ENCODE measurements at regions not wholly inside any gene's neighbourhood (a gene's known extent, or its start where the extent isn't known, plus 50 kb on each side); places are given as distances from the start of the nearest gene placed in this dataset.
A peak's percentile ranks its signal among the peaks of the same experiment; 100 is the strongest.

GRCh38 chr14:51516706-51517395, 134.9 kb upstream of the FRMD6 start:
- DNase-seq = no peak

- no peak for DNase-seq
These were observed 133.4 kb upstream of the FRMD6 start for GRCh38 chr14:51518280-51518679.

DNA sequence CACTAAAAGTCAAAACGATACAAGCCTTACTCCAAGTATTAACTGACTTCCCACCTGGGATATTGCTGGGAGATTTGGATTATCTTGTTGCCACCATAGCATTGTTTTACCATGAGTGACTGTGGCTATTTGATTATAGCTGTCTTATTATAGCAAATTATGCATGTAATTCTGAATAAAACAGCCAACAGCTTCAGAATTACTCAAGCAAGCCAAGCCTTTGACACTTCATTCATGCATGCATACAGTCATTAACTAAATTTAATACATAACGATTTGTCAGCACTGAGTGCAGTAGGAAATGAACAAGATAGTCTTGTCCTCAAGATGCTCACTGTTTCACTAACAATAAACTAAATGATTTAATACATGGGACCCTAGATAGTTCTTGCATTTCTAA, 133.0 kb upstream of the FRMD6 start:
- no peak for DNase-seq

DNA sequence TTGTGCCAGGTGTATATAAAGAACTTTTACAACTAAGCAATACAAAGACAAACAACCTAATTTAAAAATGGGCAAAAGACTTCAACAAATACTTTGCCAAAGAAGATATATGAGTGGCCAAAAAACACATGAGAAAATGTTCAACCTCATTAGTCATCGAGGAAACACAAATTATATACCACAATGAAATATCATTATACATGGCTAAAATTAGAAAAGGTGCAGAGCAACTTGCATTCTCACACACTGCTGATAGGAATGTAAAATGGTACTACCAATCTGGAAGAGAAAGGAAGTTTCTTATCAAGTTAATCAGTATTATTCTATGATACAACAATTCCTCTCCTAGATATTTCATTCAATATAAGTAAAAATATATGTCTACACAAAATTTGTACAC, 131.6 kb upstream of the FRMD6 start:
- no peak for DNase-seq

DNA sequence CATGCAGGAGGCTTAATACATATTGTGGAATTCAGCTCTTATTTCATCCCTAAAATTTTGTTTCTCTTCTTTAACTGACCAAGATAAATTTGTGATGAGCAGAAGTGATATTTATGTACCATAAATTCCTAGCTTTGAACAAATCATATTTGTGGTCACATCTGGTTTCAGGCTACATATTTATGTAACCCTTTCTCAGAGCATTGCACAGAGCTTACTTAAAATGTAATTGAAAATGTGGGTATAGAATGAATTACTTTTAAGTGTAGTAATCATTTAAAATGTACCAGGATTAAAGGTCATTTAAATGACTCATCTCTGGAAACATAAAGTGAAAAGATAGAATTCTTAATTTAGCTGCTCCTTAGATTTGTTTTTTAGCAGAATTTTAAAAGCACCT, 129.9 kb upstream of the FRMD6 start:
- DNase-seq = no peak

GRCh38 chr14:51523243-51523642, 128.5 kb upstream of the FRMD6 start:
- no peak for DNase-seq

DNA sequence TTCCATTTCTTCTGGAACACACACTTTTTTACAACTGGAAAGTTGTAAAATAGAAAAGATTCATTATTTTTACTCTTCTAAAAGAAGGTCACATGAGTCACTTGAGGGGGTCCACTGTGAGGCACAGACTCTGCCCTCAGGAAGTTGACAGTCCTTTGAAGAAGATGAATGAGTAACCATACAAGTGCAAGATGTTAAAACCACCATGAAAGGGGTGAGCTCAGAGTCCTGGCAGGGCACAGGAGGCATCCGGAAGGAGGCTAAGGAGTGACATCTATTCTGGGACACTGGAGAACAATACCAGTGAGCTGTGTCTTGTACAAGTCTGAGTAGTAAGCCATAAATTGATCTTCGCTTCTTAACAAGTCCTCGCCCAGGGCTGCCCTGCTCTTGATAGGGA, 126.0 kb upstream of the FRMD6 start:
- DNase-seq = no peak

DNA sequence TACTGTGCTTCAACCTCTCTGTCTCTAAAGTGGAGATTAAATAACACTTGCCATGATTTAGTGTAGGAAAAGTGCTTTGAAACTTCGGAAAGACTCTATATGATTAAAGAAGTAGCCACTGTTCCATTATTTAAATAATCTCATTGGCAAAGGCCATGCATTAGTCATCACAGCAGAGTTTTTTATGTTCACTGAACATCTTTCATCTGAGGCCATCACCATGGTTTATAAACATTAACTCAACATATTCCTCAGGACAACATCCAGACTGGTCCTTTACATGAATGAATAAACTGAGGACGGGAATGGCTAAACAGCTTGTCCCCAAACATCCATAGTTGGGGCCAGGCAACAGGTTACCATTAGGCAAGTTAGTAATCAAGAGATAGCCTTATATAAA, 124.6 kb upstream of the FRMD6 start:
- no peak for DNase-seq

DNA sequence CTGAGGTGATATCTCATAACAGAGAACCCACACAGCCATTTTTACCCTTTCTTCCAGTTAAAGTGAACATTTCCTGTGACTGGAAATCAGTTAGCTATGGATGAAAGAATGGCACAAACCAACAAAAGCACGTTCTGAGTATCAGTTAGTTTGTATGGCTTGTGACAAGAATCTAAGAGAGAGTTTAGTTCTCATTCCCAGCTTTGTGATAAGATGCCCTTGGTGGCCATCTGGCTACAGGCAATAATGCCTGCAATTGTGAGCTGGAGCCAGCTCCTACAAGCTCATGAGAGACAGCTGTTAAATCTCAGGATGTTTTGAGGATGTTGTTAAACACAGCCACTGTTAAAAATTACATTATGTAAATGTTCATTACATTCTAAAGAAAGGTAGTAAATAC, 122.0 kb upstream of the FRMD6 start:
- DNase-seq = no peak

- no peak for DNase-seq
These were observed 118.5 kb upstream of the FRMD6 start for GRCh38 chr14:51533160-51533559.

GRCh38 chr14:51533872-51534553, 117.7 kb upstream of the FRMD6 start:
- peak; percentile 3 to 52 (median 36) for DNase-seq

DNA sequence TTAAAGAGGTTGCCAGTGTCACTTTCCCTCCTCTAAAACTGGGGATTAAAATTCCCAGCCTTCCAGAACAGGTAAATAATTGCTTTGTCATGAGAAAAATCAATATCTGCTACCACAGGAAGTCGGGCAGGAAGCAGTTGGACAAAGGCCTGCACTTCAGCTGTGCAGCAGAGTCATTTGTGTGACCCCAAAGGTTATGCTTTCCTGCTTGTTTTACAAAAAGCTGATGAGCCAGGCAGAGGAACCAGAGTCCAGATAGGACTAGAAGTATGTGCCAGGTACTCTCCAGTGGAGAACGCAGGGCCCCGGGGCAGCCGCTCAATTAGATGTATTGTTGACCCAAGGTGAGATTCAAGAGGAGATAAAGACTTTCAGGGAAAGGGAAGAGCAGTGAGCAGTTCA, 117.1 kb upstream of the FRMD6 start:
- no peak for DNase-seq

DNA sequence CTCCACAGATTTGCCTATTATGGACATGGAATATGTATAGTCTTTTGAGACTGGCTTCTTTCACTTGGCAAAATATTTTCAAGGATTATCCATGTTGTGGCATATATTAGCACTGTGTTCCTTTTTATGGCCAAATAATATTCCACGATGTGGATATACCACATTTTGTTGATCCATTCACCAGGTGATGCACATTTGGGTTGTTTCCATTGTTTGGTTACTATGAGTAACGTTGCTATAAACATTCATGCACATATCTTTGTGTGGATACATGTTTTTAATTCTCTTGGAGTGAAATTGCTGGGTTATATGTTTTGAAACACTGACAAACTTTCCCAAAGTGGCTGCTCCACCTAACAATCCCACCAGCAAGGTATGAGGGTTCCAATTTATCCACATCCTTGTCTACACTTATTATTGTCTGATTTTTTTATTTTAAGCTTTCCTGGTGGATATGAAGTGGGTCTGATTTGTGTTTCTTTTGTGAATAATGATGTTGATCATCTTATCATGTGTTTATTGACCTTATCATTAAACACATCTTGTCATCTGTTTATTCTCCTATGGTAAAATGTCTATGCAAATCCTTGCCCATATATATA, 116.2 kb upstream of the FRMD6 start:
- no peak for DNase-seq

- DNase-seq = no peak
These were observed 112.7 kb upstream of the FRMD6 start for GRCh38 chr14:51538973-51539372.

- no peak for DNase-seq
These were observed 112.1 kb upstream of the FRMD6 start for GRCh38 chr14:51539571-51540037.

- no peak for DNase-seq
These were observed 111.3 kb upstream of the FRMD6 start for GRCh38 chr14:51540364-51540763.

GRCh38 chr14:51544471-51544870, 107.2 kb upstream of the FRMD6 start:
- DNase-seq = no peak

DNA sequence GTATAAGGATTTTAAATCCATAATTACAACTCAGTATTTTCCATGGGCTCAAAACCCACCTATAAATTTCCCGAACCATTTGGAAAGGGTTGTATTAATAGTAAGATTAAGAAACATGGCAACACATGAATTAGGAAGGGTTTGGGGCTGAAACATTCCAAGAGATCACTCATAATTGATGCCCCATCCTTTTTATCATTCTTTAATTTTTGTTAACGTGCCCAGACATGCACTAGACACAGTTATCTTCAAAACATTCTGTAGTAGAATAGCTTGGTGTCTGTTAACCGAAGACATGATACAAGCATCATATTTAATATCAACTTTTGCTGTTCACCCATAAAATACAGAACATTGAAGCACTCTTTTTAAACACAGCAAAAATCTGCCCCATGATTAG, 106.8 kb upstream of the FRMD6 start:
- DNase-seq = no peak

- DNase-seq = no peak
These were observed 106.3 kb upstream of the FRMD6 start for GRCh38 chr14:51545396-51545795.

DNA sequence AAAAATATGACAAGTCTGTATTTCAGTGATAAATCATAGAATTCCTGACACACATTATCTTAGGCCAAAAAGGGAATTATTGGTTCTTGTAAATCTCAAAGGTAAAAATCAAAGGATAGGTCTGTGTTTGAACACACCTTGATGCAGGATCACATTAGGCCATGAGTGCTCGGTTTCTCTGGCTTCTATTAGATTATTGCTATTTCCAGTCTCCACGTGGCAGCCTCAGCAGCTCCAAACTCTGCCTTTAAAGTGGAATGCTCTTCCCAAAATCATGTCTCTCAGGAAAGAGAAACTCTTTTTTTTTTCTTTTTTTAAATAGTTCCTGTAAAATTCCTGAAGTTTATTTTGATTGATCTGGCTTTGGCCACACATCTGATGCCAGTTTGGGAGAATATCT, 105.6 kb upstream of the FRMD6 start:
- no peak for DNase-seq

- no peak for DNase-seq
These were observed 105.0 kb upstream of the FRMD6 start for GRCh38 chr14:51546603-51547258.

- no peak for DNase-seq
These were observed 104.5 kb upstream of the FRMD6 start for GRCh38 chr14:51547260-51547659.

DNA sequence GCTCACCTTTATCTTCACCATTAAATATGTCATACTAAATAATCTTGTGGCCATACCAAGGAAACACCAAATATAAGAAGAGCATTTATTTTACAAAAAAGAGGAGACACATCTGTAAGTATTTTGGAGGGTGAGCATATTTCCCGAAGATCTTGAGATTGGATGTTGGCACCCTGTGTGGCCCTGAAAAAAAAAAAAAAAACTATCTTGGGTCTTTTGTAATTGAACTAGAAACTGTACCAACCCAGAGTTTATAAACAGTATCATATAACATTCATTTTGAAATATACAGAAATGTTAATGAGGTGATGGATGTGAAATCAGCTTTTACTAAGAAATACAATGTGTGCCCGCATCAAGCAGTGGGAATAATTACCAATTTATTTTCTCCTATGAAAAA, 104.0 kb upstream of the FRMD6 start:
- DNase-seq = no peak

DNA sequence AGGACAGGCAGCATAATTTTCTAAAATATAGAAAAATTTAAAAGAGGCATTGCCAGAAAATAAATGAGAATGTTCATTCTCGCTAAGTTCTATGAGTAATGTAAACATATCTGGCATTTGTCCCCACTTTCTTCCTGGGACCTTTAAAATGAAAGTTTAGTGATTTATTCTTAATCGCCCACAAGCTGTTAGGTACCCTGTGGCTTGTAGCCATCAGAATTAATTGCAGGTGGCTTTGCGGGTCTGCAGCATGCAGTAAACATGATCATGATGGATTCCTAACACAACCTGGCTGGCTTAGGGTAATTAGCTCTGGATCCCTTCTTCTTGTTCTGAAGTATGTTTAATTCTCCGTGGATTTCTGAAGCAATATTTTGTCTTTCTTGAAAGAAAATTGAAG, 103.5 kb upstream of the FRMD6 start:
- no peak for DNase-seq
